ENCODE measurements at regions not wholly inside any gene's neighbourhood (a gene's known extent, or its start where the extent isn't known, plus 50 kb on each side); places are given as distances from the start of the nearest gene placed in this dataset.

DNA sequence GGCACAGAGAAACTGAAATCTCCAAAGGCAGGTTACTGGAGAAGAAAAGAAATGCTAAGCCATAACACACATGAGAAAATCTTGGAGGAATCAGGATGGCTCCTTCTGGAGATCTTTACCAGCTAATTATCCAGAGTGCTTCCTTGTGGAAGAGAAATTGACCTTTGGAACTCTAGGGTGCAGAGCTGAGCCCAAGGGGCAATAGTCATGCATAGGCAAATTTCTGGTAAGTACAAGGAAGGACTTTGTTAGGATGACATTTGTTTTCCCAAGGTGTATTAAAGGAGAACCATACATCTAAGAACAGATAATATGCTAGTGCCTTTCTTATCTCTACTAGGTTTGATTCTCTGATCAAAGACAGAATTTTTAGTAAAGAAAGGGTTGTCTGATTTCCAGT lies 670.6 kb downstream of the DHX35 start (continued):
- TF ChIP-seq, protein P1, sequence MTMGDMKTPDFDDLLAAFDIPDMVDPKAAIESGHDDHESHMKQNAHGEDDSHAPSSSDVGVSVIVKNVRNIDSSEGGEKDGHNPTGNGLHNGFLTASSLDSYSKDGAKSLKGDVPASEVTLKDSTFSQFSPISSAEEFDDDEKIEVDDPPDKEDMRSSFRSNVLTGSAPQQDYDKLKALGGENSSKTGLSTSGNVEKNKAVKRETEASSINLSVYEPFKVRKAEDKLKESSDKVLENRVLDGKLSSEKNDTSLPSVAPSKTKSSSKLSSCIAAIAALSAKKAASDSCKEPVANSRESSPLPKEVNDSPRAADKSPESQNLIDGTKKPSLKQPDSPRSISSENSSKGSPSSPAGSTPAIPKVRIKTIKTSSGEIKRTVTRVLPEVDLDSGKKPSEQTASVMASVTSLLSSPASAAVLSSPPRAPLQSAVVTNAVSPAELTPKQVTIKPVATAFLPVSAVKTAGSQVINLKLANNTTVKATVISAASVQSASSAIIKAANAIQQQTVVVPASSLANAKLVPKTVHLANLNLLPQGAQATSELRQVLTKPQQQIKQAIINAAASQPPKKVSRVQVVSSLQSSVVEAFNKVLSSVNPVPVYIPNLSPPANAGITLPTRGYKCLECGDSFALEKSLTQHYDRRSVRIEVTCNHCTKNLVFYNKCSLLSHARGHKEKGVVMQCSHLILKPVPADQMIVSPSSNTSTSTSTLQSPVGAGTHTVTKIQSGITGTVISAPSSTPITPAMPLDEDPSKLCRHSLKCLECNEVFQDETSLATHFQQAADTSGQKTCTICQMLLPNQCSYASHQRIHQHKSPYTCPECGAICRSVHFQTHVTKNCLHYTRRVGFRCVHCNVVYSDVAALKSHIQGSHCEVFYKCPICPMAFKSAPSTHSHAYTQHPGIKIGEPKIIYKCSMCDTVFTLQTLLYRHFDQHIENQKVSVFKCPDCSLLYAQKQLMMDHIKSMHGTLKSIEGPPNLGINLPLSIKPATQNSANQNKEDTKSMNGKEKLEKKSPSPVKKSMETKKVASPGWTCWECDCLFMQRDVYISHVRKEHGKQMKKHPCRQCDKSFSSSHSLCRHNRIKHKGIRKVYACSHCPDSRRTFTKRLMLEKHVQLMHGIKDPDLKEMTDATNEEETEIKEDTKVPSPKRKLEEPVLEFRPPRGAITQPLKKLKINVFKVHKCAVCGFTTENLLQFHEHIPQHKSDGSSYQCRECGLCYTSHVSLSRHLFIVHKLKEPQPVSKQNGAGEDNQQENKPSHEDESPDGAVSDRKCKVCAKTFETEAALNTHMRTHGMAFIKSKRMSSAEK (CRISPR knock-in tag; IDR thresholded peaks at IDR 0.05; ENCODE audit: borderline replicate concordance), result no peak
- TF ChIP-seq ZNF317 (CRISPR knock-in tag; IDR thresholded peaks at IDR 0.05; ENCODE audit: borderline replicate concordance, low read depth), result no peak
- TF ChIP-seq, protein P2, sequence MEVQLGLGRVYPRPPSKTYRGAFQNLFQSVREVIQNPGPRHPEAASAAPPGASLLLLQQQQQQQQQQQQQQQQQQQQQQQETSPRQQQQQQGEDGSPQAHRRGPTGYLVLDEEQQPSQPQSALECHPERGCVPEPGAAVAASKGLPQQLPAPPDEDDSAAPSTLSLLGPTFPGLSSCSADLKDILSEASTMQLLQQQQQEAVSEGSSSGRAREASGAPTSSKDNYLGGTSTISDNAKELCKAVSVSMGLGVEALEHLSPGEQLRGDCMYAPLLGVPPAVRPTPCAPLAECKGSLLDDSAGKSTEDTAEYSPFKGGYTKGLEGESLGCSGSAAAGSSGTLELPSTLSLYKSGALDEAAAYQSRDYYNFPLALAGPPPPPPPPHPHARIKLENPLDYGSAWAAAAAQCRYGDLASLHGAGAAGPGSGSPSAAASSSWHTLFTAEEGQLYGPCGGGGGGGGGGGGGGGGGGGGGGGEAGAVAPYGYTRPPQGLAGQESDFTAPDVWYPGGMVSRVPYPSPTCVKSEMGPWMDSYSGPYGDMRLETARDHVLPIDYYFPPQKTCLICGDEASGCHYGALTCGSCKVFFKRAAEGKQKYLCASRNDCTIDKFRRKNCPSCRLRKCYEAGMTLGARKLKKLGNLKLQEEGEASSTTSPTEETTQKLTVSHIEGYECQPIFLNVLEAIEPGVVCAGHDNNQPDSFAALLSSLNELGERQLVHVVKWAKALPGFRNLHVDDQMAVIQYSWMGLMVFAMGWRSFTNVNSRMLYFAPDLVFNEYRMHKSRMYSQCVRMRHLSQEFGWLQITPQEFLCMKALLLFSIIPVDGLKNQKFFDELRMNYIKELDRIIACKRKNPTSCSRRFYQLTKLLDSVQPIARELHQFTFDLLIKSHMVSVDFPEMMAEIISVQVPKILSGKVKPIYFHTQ (CRISPR knock-in tag; IDR thresholded peaks at IDR 0.05), result no peak

DNA sequence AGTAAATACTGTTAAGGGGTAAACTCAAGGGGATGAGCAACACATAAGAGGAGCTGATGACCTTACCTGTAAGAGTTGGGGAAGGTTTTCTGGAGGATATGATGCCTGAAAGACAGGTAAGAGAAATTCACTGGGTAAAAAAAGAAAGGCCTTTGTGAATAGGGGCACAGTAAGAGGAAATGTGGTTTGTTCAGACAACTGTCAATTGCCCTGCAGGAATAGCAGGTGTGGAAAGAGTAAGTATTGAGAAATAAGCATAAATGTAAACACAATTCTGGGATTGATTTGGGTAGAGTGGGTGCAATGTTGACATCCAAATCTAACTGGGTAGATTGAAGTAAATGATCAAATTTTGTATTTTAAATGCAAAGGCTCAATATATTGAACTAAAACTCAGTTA lies 670.0 kb downstream of the DHX35 start:
- H3K27me3 Mint-ChIP-seq (ENCODE audit: low read depth), result no peaks in the 10 kb centered on the region
- H3K4me3 Mint-ChIP-seq, result no peak overlapping the region
- TF ChIP-seq ELF4 (CRISPR knock-in tag; IDR thresholded peaks at IDR 0.05; ENCODE audit: low read depth), result no peak
- no peak for TF ChIP-seq FOXK1 (CRISPR knock-in tag; IDR thresholded peaks at IDR 0.05)
- TF ChIP-seq, protein P3, sequence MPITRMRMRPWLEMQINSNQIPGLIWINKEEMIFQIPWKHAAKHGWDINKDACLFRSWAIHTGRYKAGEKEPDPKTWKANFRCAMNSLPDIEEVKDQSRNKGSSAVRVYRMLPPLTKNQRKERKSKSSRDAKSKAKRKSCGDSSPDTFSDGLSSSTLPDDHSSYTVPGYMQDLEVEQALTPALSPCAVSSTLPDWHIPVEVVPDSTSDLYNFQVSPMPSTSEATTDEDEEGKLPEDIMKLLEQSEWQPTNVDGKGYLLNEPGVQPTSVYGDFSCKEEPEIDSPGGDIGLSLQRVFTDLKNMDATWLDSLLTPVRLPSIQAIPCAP (CRISPR knock-in tag; IDR thresholded peaks at IDR 0.05), result no peak
- TF ChIP-seq TEAD1 (CRISPR knock-in tag; IDR thresholded peaks at IDR 0.05), result no peak
- no peak for TF ChIP-seq CREM (CRISPR knock-in tag; IDR thresholded peaks at IDR 0.05)
- TF ChIP-seq, protein P4, sequence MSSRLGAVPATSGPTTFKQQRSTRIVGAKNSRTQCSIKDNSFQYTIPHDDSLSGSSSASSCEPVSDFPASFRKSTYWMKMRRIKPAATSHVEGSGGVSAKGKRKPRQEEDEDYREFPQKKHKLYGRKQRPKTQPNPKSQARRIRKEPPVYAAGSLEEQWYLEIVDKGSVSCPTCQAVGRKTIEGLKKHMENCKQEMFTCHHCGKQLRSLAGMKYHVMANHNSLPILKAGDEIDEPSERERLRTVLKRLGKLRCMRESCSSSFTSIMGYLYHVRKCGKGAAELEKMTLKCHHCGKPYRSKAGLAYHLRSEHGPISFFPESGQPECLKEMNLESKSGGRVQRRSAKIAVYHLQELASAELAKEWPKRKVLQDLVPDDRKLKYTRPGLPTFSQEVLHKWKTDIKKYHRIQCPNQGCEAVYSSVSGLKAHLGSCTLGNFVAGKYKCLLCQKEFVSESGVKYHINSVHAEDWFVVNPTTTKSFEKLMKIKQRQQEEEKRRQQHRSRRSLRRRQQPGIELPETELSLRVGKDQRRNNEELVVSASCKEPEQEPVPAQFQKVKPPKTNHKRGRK (CRISPR knock-in tag; IDR thresholded peaks at IDR 0.05; ENCODE audit: borderline replicate concordance), result no peak
- TF ChIP-seq, protein P5, sequence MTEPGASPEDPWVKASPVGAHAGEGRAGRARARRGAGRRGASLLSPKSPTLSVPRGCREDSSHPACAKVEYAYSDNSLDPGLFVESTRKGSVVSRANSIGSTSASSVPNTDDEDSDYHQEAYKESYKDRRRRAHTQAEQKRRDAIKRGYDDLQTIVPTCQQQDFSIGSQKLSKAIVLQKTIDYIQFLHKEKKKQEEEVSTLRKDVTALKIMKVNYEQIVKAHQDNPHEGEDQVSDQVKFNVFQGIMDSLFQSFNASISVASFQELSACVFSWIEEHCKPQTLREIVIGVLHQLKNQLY (CRISPR knock-in tag; IDR thresholded peaks at IDR 0.05), result no peak
- TF ChIP-seq, protein P6, sequence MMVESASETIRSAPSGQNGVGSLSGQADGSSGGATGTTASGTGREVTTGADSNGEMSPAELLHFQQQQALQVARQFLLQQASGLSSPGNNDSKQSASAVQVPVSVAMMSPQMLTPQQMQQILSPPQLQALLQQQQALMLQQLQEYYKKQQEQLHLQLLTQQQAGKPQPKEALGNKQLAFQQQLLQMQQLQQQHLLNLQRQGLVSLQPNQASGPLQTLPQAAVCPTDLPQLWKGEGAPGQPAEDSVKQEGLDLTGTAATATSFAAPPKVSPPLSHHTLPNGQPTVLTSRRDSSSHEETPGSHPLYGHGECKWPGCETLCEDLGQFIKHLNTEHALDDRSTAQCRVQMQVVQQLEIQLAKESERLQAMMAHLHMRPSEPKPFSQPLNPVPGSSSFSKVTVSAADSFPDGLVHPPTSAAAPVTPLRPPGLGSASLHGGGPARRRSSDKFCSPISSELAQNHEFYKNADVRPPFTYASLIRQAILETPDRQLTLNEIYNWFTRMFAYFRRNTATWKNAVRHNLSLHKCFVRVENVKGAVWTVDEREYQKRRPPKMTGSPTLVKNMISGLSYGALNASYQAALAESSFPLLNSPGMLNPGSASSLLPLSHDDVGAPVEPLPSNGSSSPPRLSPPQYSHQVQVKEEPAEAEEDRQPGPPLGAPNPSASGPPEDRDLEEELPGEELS (CRISPR knock-in tag; IDR thresholded peaks at IDR 0.05), result no peak
- no peak for TF ChIP-seq RELA (CRISPR knock-in tag; IDR thresholded peaks at IDR 0.05; ENCODE audit: borderline replicate concordance)
- no peak for TF ChIP-seq ZNF423 (CRISPR knock-in tag; IDR thresholded peaks at IDR 0.05)
- TF ChIP-seq ZNF219 (CRISPR knock-in tag; IDR thresholded peaks at IDR 0.05; ENCODE audit: borderline replicate concordance), result no peak
- TF ChIP-seq, protein P7, sequence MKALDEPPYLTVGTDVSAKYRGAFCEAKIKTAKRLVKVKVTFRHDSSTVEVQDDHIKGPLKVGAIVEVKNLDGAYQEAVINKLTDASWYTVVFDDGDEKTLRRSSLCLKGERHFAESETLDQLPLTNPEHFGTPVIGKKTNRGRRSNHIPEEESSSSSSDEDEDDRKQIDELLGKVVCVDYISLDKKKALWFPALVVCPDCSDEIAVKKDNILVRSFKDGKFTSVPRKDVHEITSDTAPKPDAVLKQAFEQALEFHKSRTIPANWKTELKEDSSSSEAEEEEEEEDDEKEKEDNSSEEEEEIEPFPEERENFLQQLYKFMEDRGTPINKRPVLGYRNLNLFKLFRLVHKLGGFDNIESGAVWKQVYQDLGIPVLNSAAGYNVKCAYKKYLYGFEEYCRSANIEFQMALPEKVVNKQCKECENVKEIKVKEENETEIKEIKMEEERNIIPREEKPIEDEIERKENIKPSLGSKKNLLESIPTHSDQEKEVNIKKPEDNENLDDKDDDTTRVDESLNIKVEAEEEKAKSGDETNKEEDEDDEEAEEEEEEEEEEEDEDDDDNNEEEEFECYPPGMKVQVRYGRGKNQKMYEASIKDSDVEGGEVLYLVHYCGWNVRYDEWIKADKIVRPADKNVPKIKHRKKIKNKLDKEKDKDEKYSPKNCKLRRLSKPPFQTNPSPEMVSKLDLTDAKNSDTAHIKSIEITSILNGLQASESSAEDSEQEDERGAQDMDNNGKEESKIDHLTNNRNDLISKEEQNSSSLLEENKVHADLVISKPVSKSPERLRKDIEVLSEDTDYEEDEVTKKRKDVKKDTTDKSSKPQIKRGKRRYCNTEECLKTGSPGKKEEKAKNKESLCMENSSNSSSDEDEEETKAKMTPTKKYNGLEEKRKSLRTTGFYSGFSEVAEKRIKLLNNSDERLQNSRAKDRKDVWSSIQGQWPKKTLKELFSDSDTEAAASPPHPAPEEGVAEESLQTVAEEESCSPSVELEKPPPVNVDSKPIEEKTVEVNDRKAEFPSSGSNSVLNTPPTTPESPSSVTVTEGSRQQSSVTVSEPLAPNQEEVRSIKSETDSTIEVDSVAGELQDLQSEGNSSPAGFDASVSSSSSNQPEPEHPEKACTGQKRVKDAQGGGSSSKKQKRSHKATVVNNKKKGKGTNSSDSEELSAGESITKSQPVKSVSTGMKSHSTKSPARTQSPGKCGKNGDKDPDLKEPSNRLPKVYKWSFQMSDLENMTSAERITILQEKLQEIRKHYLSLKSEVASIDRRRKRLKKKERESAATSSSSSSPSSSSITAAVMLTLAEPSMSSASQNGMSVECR (CRISPR knock-in tag; IDR thresholded peaks at IDR 0.05; ENCODE audit: borderline replicate concordance), result no peak
- TF ChIP-seq, protein P8, sequence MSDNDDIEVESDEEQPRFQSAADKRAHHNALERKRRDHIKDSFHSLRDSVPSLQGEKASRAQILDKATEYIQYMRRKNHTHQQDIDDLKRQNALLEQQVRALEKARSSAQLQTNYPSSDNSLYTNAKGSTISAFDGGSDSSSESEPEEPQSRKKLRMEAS (CRISPR knock-in tag; IDR thresholded peaks at IDR 0.05), result no peak
- no peak for TF ChIP-seq ZNF416 (CRISPR knock-in tag; IDR thresholded peaks at IDR 0.05)
- TF ChIP-seq EMX1 (CRISPR knock-in tag; IDR thresholded peaks at IDR 0.05), result no peak

More for the DNA sequence above, 670.0 kb downstream of the DHX35 start:
- no peak overlapping the region for H3K27ac Mint-ChIP-seq
- no peaks in the 10 kb centered on the region for H3K4me1 Mint-ChIP-seq
- DNase-seq (ENCODE audit: low spot score) (no peak), ATAC-seq (no peak)
- H3K36me3 Mint-ChIP-seq, result no peaks in the 10 kb centered on the region
- H3K9me3 Mint-ChIP-seq, result no peaks in the 10 kb centered on the region
- CTCF ChIA-PET, result no interaction called here
- POLR2A ChIA-PET, result no interaction called here

Data from WTC11 (cell line).